Right atrium auricular region (tissue), 2 donors: ENCODE measurements at regions not wholly inside any gene's neighbourhood (a gene's known extent, or its start where the extent isn't known, plus 50 kb on each side); places are given as distances from the start of the nearest gene placed in this dataset.

Experiments
- DNase-seq: peaks from one replicate; pipeline ENCODE4 v3.0.0-alpha.2; 2019; ENCODE audit warnings: low spot score
- H3K27ac ChIP-seq, 2 donors: fragments of 200-600 bp; sonication (generic); 1 replicate in 1 of 2; 2 replicates in 1 of 2; pipeline ENCODE4 v1.5.1; 2016 to 2019
- H3K27me3 ChIP-seq, 2 donors: fragments of 200-600 bp; sonication (generic); one replicate each; pipeline versions ENCODE4 v1.5.1 to v1.6.0; 2017 to 2019
- H3K36me3 ChIP-seq: fragments of 200-600 bp; sonication (generic); one replicate; pipeline ENCODE4 v1.5.1; 2016
- H3K4me1 ChIP-seq, 2 donors: fragments of 200-600 bp; sonication (generic); one replicate each; pipeline versions ENCODE4 v1.5.1 to v1.6.0; 2017 to 2019
- H3K4me3 ChIP-seq, 2 donors: fragments of 200-600 bp; sonication (generic); 1 replicate in 1 of 2; 2 replicates in 1 of 2; pipeline ENCODE4 v1.5.1; 2017 to 2019; ENCODE audit warnings: mild to moderate bottlenecking in 1 of 2, moderate library complexity in 1 of 2
- H3K9me3 ChIP-seq, 2 donors: fragments of 200-600 bp; sonication (generic); one replicate each; pipeline ENCODE4 v1.5.1; 2019
- CTCF ChIP-seq, 2 donors: fragments of 200-600 bp; sonication (generic); IDR thresholded peaks; one replicate each; pipeline ENCODE4 v1.5.1; 2019; ENCODE audit warnings: antibody characterized with exemption in 2 of 2

GRCh38 chr4:181672751-181673150 is 570.5 kb upstream of the TENM3 start:
- Histone ChIP-seq H3K9me3 (no peaks in the 10 kb centered on the region), H3K27me3 (no peaks in the 10 kb centered on the region), H3K4me3 (no peak overlapping the region), H3K4me1 (no peaks in the 10 kb centered on the region), H3K27ac (no peak overlapping the region), H3K36me3 (no peaks in the 10 kb centered on the region)
- no peak for TF ChIP-seq CTCF (IDR thresholded peaks at IDR 0.05)
- no peak for DNase-seq

GRCh38 chr4:181674315-181674875 is 568.8 kb upstream of the TENM3 start:
- no peak for DNase-seq
- no peaks in the 10 kb centered on the region for H3K27me3 ChIP-seq
- H3K27ac ChIP-seq = no peak overlapping the region
- no peak overlapping the region for H3K4me3 ChIP-seq
- no peaks in the 10 kb centered on the region for H3K4me1 ChIP-seq
- no peaks in the 10 kb centered on the region for H3K9me3 ChIP-seq
- TF ChIP-seq CTCF (IDR thresholded peaks at IDR 0.05) = no peak
- H3K36me3 ChIP-seq = no peaks in the 10 kb centered on the region

- no peaks in the 10 kb centered on the region for H3K9me3 ChIP-seq
- no peaks in the 10 kb centered on the region for H3K27me3 ChIP-seq
- no peak for TF ChIP-seq CTCF (IDR thresholded peaks at IDR 0.05)
- H3K36me3 ChIP-seq = no peaks in the 10 kb centered on the region
- H3K4me3 ChIP-seq = no peak overlapping the region
- H3K27ac ChIP-seq = no peak overlapping the region
- H3K4me1 ChIP-seq = no peaks in the 10 kb centered on the region
- DNase-seq = no peak
Observed at GRCh38 chr4:181676546-181676945, 566.7 kb upstream of the TENM3 start.

- Histone ChIP-seq H3K4me3 (no peak overlapping the region), H3K4me1 (no peaks in the 10 kb centered on the region), H3K9me3 (no peaks in the 10 kb centered on the region), H3K27ac (no peak overlapping the region), H3K27me3 (no peaks in the 10 kb centered on the region), H3K36me3 (no peaks in the 10 kb centered on the region)
- no peak for DNase-seq
- no peak for TF ChIP-seq CTCF (IDR thresholded peaks at IDR 0.05)
Observed at GRCh38 chr4:181677201-181677600, 566.0 kb upstream of the TENM3 start.

- TF ChIP-seq CTCF (IDR thresholded peaks at IDR 0.05) = no peak
- Histone ChIP-seq H3K9me3 (no peaks in the 10 kb centered on the region), H3K27me3 (no peaks in the 10 kb centered on the region), H3K4me3 (no peak overlapping the region), H3K27ac (no peak overlapping the region), H3K4me1 (no peaks in the 10 kb centered on the region), H3K36me3 (no peaks in the 10 kb centered on the region)
- no peak for DNase-seq
Observed at GRCh38 chr4:181677621-181678020, 565.6 kb upstream of the TENM3 start.

GRCh38 chr4:181679754-181680153 is 563.4 kb upstream of the TENM3 start:
- Histone ChIP-seq H3K4me1 (no peaks in the 10 kb centered on the region), H3K27ac (no peak overlapping the region), H3K9me3 (no peaks in the 10 kb centered on the region), H3K4me3 (no peak overlapping the region), H3K36me3 (no peaks in the 10 kb centered on the region), H3K27me3 (no peaks in the 10 kb centered on the region)
- no peak for TF ChIP-seq CTCF (IDR thresholded peaks at IDR 0.05)
- DNase-seq = no peak
